K562 (cell line): ENCODE measurements at regions not wholly inside any gene's neighbourhood (a gene's known extent, or its start where the extent isn't known, plus 50 kb on each side); places are given as distances from the start of the nearest gene placed in this dataset.

Experiments used
- ATAC-seq: fragments of 200-7000 bp; cut with Tn5 transposase; 3 replicates; pipeline ENCODE4 v1.9.1; 2020; ENCODE audit warnings: moderate library complexity
- BruUV-seq: library from RNA; stranded (reverse); fragments of 400-500 nt; replicated peaks from 2 replicates; lab custom pipeline; 2021; lab: Mats Ljungman, UMichigan
- CTCF ChIA-PET: fragments of 300-600 bp; formaldehyde crosslinking; extraction: SDS; loops from one replicate; lab custom pipeline; 2021; ENCODE audit warnings: low intra/inter-chr PET ratio; lab: Yijun Ruan, JAX
- POLR2A ChIA-PET: fragments of 300-600, 350-650 bp; sonication (Branson Sonifier 250); formaldehyde crosslinking; extraction: SDS; loops from one replicate; lab custom pipeline; 2021; ENCODE audit warnings: antibody characterized with exemption, inconsistent platforms; lab: Yijun Ruan, JAX
- DNase-seq, 4 experiments: peaks; one replicate each; pipeline versions ENCODE4 v3.0.0 to v3.0.0-alpha.2; 2011 to 2018; ENCODE audit warnings: low spot score in 3 of 4, mixed read lengths in 3 of 4; ENCODE audit errors: extremely low read depth in 1 of 4
- FAIRE-seq: peaks from 2 replicates; lab custom pipeline; 2011; peaks lifted over from hg19 to GRCh38; lab: Jason Lieb, UNC
- H2AFZ ChIP-seq: 2 replicates; pipeline ENCODE4 v1.6.0; 2011; ENCODE audit warnings: low read depth, low read length, control low read depth, inconsistent platforms
- H3K27ac ChIP-seq: fragments of 200-600 bp; 3 replicates; pipeline ENCODE4 v1.8.0; 2011; ENCODE audit warnings: low read depth, mild to moderate bottlenecking, control low read depth, inconsistent platforms, low read length, moderate library complexity, mixed read lengths; ENCODE audit errors: extremely low read depth
- H3K27me3 ChIP-seq, 2 experiments: fragments of 300-600 bp in 1 of 2; 2 replicates in 1 of 2; 3 replicates in 1 of 2; pipeline versions ENCODE4 v1.6.0 to v1.8.0; 2011; ENCODE audit warnings: inconsistent platforms in 2 of 2, low read length in 2 of 2, mild to moderate bottlenecking in 1 of 2, mixed read lengths in 1 of 2, moderate library complexity in 1 of 2; ENCODE audit not compliant: control insufficient read depth in 2 of 2, insufficient read depth in 2 of 2
- H3K36me3 ChIP-seq: fragments of 300-600 bp; 3 replicates; pipeline ENCODE4 v1.8.0; 2011; ENCODE audit warnings: mild to moderate bottlenecking, low read length, inconsistent platforms; ENCODE audit not compliant: control insufficient read depth, insufficient read depth
- H3K4me1 ChIP-seq, 2 experiments: fragments of 200-600 bp in 1 of 2; replicated peaks in 1 of 2; 2 replicates in 1 of 2; 3 replicates in 1 of 2; pipeline versions ENCODE4 v1.5.1 to v1.8.0; 2011; ENCODE audit warnings: inconsistent platforms in 2 of 2, low read length in 2 of 2, mild to moderate bottlenecking in 1 of 2, mixed read lengths in 1 of 2, moderate library complexity in 1 of 2; ENCODE audit not compliant: control insufficient read depth in 2 of 2, insufficient read depth in 2 of 2
- H3K4me2 ChIP-seq: 2 replicates; pipeline ENCODE4 v1.6.1; 2011; ENCODE audit warnings: low read length, control low read depth, inconsistent platforms, mixed read lengths; ENCODE audit not compliant: insufficient read depth
- H3K4me3 ChIP-seq: fragments of 200-600 bp; sonication (generic), shearing (Covaris generic); 2 replicates; pipeline ENCODE4 v1.5.1; 2016; ENCODE audit warnings: control low read depth, inconsistent platforms
- H3K79me2 ChIP-seq: fragments of 200-600 bp; 3 replicates; pipeline ENCODE4 v1.8.0; 2011; ENCODE audit warnings: low read length, inconsistent platforms; ENCODE audit not compliant: control insufficient read depth, insufficient read depth
- H3K9ac ChIP-seq, 2 experiments: 2 replicates each; pipeline versions ENCODE4 v1.6.0 to v1.6.1; 2011; ENCODE audit warnings: low read depth in 2 of 2, low read length in 2 of 2, control low read depth in 1 of 2, inconsistent platforms in 1 of 2, mild to moderate bottlenecking in 1 of 2, mixed read lengths in 1 of 2; ENCODE audit not compliant: insufficient read depth in 1 of 2
- H3K9me1 ChIP-seq: one replicate; pipeline ENCODE4 v1.6.0; 2011; ENCODE audit warnings: inconsistent platforms, mild to moderate bottlenecking, low read length, moderate library complexity; ENCODE audit not compliant: control insufficient read depth, insufficient read depth
- H3K9me3 ChIP-seq: replicated peaks from 2 replicates; pipeline ENCODE4 v1.5.1; 2011; ENCODE audit warnings: low read depth, low read length, inconsistent platforms; ENCODE audit not compliant: control insufficient read depth, insufficient read depth
- H4K20me1 ChIP-seq: replicated peaks from 2 replicates; pipeline ENCODE4 v1.6.1; 2011; ENCODE audit warnings: low read length, inconsistent platforms, mixed read lengths; ENCODE audit not compliant: control insufficient read depth, insufficient read depth
- CBX8 ChIP-seq: fragments of 200-600 bp; sonication (generic); IDR thresholded peaks from 2 replicates; pipeline ENCODE4 v1.6.1; 2012; ENCODE audit warnings: borderline replicate concordance, mixed run types, low read depth, mild to moderate bottlenecking, moderate library complexity, mixed read lengths, low read length, control low read depth, inconsistent platforms; ENCODE audit not compliant: poor library complexity, severe bottlenecking; ENCODE audit errors: extremely low read depth
- ELF2 ChIP-seq: fragments of 250-450 bp; sonication (Bioruptor Pico); IDR thresholded peaks from 2 replicates; pipeline ENCODE4 v1.5.0; 2021; ENCODE audit warnings: mild to moderate bottlenecking
- HIVEP1 ChIP-seq: fragments of 250-450 bp; sonication (Bioruptor Pico); IDR thresholded peaks from 2 replicates; pipeline ENCODE4 v1.4.0; 2020; ENCODE audit warnings: mild to moderate bottlenecking
- HMGN3 ChIP-seq: IDR thresholded peaks from 2 replicates; pipeline ENCODE4 v1.6.1; 2011; ENCODE audit warnings: borderline replicate concordance, low read depth, mild to moderate bottlenecking, mixed read lengths, low read length; ENCODE audit not compliant: insufficient read length; ENCODE audit errors: extremely low read depth
- MYNN ChIP-seq, 2 experiments: sonication (generic); formaldehyde crosslinking in 1 of 2; IDR thresholded peaks; 2 replicates each; pipeline versions ENCODE4 v1.5.0 to v1.6.1; 2016 to 2020; ENCODE audit warnings: antibody characterized with exemption in 1 of 2, missing genetic modification reagents in 1 of 2
- NCOA6 ChIP-seq: fragments of 450-650 bp; IDR thresholded peaks from 2 replicates; pipeline ENCODE4 v1.6.1; 2017; ENCODE audit warnings: mild to moderate bottlenecking
- NCOR1 ChIP-seq: fragments of 450-650 bp; IDR thresholded peaks from 2 replicates; pipeline ENCODE4 v1.6.1; 2016; ENCODE audit warnings: mild to moderate bottlenecking, moderate library complexity
- RBM39 ChIP-seq: fragments of 200-400 bp; formaldehyde crosslinking; optimal IDR thresholded peaks from 2 replicates; pipeline ENCODE3; 2018; ENCODE audit warnings: low read depth, low read length
- TSHZ1 ChIP-seq: fragments of 250-450 bp; sonication (Bioruptor Pico); IDR thresholded peaks from 2 replicates; pipeline ENCODE4 v1.4.0; 2020; ENCODE audit warnings: mild to moderate bottlenecking, moderate library complexity
- VEZF1 ChIP-seq: fragments of 200-800 bp; sonication (Bioruptor generic); IDR thresholded peaks from 2 replicates; pipeline ENCODE4 v1.6.1; 2017; ENCODE audit warnings: missing genetic modification characterization, missing compliant biosample characterization
- ZBTB1 ChIP-seq: sonication (generic); formaldehyde crosslinking; IDR thresholded peaks from 2 replicates; pipeline ENCODE4 v1.8.1; 2023; ENCODE audit warnings: missing genetic modification reagents, low read depth, mild to moderate bottlenecking, borderline replicate concordance
- ZNF436 ChIP-seq: fragments of 250-450, 450-650 bp; sonication (Bioruptor Pico); formaldehyde crosslinking; IDR thresholded peaks from 2 replicates; pipeline ENCODE4 v1.7.0; 2020; ENCODE audit warnings: mild to moderate bottlenecking
- ZNF589 ChIP-seq: fragments of 200-800 bp; sonication (Bioruptor generic); IDR thresholded peaks from 2 replicates; pipeline ENCODE4 v1.6.1; 2016; ENCODE audit warnings: low read depth, missing genetic modification characterization, missing compliant biosample characterization
- ZNF764 ChIP-seq: fragments of 250-450 bp; sonication (Bioruptor Pico); IDR thresholded peaks from 2 replicates; pipeline ENCODE4 v1.4.0; 2020; ENCODE audit warnings: low read depth, mild to moderate bottlenecking, moderate library complexity
- ZNF830 ChIP-seq: fragments of 250-450 bp; sonication (Bioruptor Pico); IDR thresholded peaks from 2 replicates; pipeline ENCODE4 v1.5.0; 2021; ENCODE audit warnings: mild to moderate bottlenecking
- WGBS: fragments of 100-300 bp; shearing (Covaris generic); methylation state at CpG from one replicate; pipeline ENCODE4 v1.1.6; 2016; ENCODE audit warnings: low coverage, mixed read lengths; ENCODE audit not compliant: insufficient coverage; ENCODE audit errors: missing lambda C conversion rate; 5-methylcytosine and 5-hydroxymethylcytosine counted together
- in situ Hi-C: fragments of 300-500 bp; cut with MboI; formaldehyde crosslinking; loops from 4 replicates; pipeline ENCODE4 v1.15.0; 2018; ENCODE audit warnings: inconsistent platforms, mixed read lengths
- intact Hi-C: fragments of 100-400 bp; cut with micrococcal nuclease; formaldehyde crosslinking; loops from 2 replicates; pipeline ENCODE4 v1.14.2; 2022
- TF ChIP-seq, protein P1 (sequence below): fragments of 250-450 bp; sonication (Bioruptor Pico); IDR thresholded peaks from 2 replicates; pipeline ENCODE4 v1.8.0; 2022; ENCODE audit warnings: moderate library complexity, mild to moderate bottlenecking, inconsistent platforms

DNA sequence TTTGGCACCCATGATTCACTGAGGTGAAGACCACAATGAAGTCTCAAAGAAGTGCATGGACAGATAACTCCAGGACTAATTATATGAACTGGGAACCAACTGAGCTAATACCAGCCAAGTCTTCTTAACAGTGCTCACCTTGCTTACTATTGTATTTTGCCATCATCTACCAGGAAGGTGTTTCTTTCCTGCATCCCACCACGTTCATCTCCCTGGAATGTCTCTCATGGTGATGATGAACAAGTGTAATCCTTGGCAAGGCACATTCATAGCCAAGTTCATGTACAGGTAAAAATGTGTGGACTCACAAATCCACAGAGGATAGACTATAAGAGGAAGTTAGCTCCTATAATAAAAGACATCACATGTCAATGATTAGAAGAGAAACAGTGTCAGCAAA lies 489.1 kb downstream of the SMARCA1 start (continued):
- no peak for TF ChIP-seq VEZF1 (CRISPR knock-in tag)
- no peak for TF ChIP-seq ZNF589
- TF ChIP-seq, all 486 proteins: peak for 0

DNA sequence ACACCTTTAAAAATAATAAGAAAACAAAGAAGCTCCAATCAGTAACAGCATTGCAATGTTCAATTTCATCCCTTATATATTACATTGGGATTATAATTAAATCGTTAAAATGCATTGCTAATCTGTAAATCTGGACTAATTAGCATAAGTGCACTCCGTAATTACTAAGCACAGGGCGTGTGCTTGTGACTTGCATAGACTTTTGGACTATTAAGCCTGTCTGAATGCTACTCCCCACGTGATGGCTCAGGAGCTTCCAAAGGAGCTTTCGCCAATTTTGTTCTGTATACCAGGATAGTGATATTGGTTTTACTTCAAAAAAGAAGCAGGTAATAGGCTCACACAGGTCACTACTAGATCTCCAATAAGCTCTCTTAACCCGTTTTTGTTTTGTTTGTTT lies 497.1 kb downstream of the SMARCA1 start:
- intact Hi-C loops (no loop called here), in situ Hi-C loops (no loop called here)
- no peaks in the 10 kb centered on the region for H3K79me2 ChIP-seq
- no peak overlapping the region for H2AFZ ChIP-seq
- H3K4me2 ChIP-seq: no peak overlapping the region
- TF ChIP-seq ZNF764 (CRISPR knock-in tag) (no peak), ZBTB1 (CRISPR knock-in tag) (no peak), HMGN3 (no peak), ZNF830 (CRISPR knock-in tag) (no peak), ZNF436 (CRISPR knock-in tag) (no peak), ELF2 (CRISPR knock-in tag) (no peak), NCOA6 (no peak), MYNN (IDR thresholded peaks at IDR 0.05) (no peak), MYNN (CRISPR knock-in tag; IDR thresholded peaks at IDR 0.05) (no peak), TSHZ1 (CRISPR knock-in tag) (no peak), RBM39 (no peak), CBX8 (no peak), NCOR1 (no peak), HIVEP1 (CRISPR knock-in tag) (no peak)
- TF ChIP-seq, protein P1, sequence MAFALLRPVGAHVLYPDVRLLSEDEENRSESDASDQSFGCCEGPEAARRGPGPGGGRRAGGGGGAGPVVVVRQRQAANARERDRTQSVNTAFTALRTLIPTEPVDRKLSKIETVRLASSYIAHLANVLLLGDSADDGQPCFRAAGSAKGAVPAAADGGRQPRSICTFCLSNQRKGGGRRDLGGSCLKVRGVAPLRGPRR (CRISPR knock-in tag): no peak
- DNase-seq (no peak), FAIRE-seq (no peak), ATAC-seq (no peak)
- H3K9me3 ChIP-seq: no peaks in the 10 kb centered on the region
- H3K9me1 ChIP-seq: no peaks in the 10 kb centered on the region
- no peak overlapping the region for H3K27ac ChIP-seq
- no TSS peak for BruUV-seq
- no peaks in the 10 kb centered on the region for H3K4me1 ChIP-seq
- H3K27me3 ChIP-seq: no peaks in the 10 kb centered on the region
- H3K4me3 ChIP-seq: no peak overlapping the region
- H3K36me3 ChIP-seq: no peaks in the 10 kb centered on the region
- WGBS: 0% methylated on average over 6 of the region's 6 CpGs
- CTCF ChIA-PET: no interaction called here
- H4K20me1 ChIP-seq: no peaks in the 10 kb centered on the region
- POLR2A ChIA-PET: no interaction called here
- H3K9ac ChIP-seq: no peak overlapping the region
